ENCODE measurements at regions not wholly inside any gene's neighbourhood (a gene's known extent, or its start where the extent isn't known, plus 50 kb on each side); places are given as distances from the start of the nearest gene placed in this dataset.

DNA sequence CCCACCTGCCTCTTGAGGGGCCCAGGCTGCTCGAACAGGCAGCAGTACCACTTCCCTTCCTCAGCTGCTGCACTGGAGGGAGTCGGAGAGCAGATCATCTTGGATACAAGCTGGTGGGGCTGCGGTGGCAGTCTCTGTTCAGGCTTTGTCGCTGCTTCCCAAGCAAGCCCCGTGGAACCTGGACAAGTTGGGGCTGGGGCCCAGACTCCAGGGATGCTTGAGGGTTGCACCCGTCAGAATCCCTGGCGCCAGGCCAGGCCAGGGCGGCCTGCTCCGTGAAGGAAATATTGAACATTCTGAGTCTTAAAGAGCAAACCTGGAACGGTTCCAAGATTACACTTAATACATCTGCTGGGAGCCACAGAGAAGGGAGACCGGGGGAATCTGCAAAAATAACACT lies 310.1 kb upstream of the SORL1-AS1 start:
- TF ChIP-seq POLR2A (IDR thresholded peaks at IDR 0.05), result no peak
- TF ChIP-seq POLR2AphosphoS5 (IDR thresholded peaks at IDR 0.05), result no peak
